Colonic mucosa (tissue), 4 donors: ENCODE measurements at regions not wholly inside any gene's neighbourhood (a gene's known extent, or its start where the extent isn't known, plus 50 kb on each side); places are given as distances from the start of the nearest gene placed in this dataset.

ENCODE experiments used
- DNase-seq: peaks from one replicate; pipeline ENCODE4 v3.0.0-alpha.2; 2020
- H3K27ac ChIP-seq: fragments of 200-600 bp; one replicate; pipeline ENCODE4 v1.8.0; 2021
- H3K27me3 ChIP-seq: fragments of 200-600 bp; one replicate; pipeline ENCODE4 v1.8.0; 2021
- H3K36me3 ChIP-seq: fragments of 200-600 bp; one replicate; pipeline ENCODE4 v1.8.0; 2021
- H3K4me1 ChIP-seq: fragments of 200-600 bp; one replicate; pipeline ENCODE4 v1.8.0; 2021; ENCODE audit warnings: mild to moderate bottlenecking
- H3K4me3 ChIP-seq: fragments of 200-600 bp; one replicate; pipeline ENCODE4 v1.8.0; 2021
- H3K9ac ChIP-seq, 2 donors: one replicate each; pipeline ENCODE4 v1.7.0; 2013; ENCODE audit warnings: control low read depth in 2 of 2, low read depth in 2 of 2, low read length in 2 of 2
- H3K9me3 ChIP-seq: fragments of 200-600 bp; one replicate; pipeline ENCODE4 v1.8.0; 2021
- CTCF ChIP-seq: fragments of 200-600 bp; IDR thresholded peaks from one replicate; pipeline ENCODE4 v1.8.0; 2022; ENCODE audit warnings: antibody characterized with exemption, mild to moderate bottlenecking
- intact Hi-C: fragments of 100-400 bp; cut with DNase I; formaldehyde crosslinking; loops from one replicate; pipeline ENCODE4 v1.14.1; 2022
- donor health status: healthy.
- donor health status: DM: no; HTN: no; CAD: no.
- donor health status: DM: no; HTN: no; CAD: no.

- H3K36me3 ChIP-seq = no peaks in the 10 kb centered on the region
- no peaks in the 10 kb centered on the region for H3K27me3 ChIP-seq
- no peak for DNase-seq
- H3K4me1 ChIP-seq = no peaks in the 10 kb centered on the region
- no peaks in the 10 kb centered on the region for H3K9me3 ChIP-seq
- no peak for TF ChIP-seq CTCF
- H3K27ac ChIP-seq = no peak overlapping the region
- intact Hi-C loops = no loop called here
- no peak overlapping the region for H3K9ac ChIP-seq
- H3K4me3 ChIP-seq = no peak overlapping the region
These were observed 1206.1 kb downstream of the EFNB2 start for GRCh38 chr13:105329359-105329758.

- H3K36me3 ChIP-seq = no peaks in the 10 kb centered on the region
- DNase-seq = no peak
- TF ChIP-seq CTCF = no peak
- H3K9me3 ChIP-seq = no peaks in the 10 kb centered on the region
- H3K27me3 ChIP-seq = no peaks in the 10 kb centered on the region
- no peak overlapping the region for H3K4me3 ChIP-seq
- no peak overlapping the region for H3K27ac ChIP-seq
- no peaks in the 10 kb centered on the region for H3K4me1 ChIP-seq
- intact Hi-C loops = no loop called here
- H3K9ac ChIP-seq = no peak overlapping the region
These were observed 1207.2 kb downstream of the EFNB2 start for GRCh38 chr13:105328212-105328611.

GRCh38 chr13:105327581-105328126 is 1207.8 kb downstream of the EFNB2 start:
- no peak for TF ChIP-seq CTCF
- H3K27ac ChIP-seq = no peak overlapping the region
- DNase-seq = no peak
- H3K9me3 ChIP-seq = no peaks in the 10 kb centered on the region
- H3K9ac ChIP-seq = no peak overlapping the region
- no peaks in the 10 kb centered on the region for H3K27me3 ChIP-seq
- intact Hi-C loops = no loop called here
- H3K4me3 ChIP-seq = no peak overlapping the region
- H3K4me1 ChIP-seq = no peaks in the 10 kb centered on the region
- H3K36me3 ChIP-seq = no peaks in the 10 kb centered on the region

- Histone ChIP-seq H3K9me3 (no peaks in the 10 kb centered on the region), H3K4me1 (no peaks in the 10 kb centered on the region), H3K9ac (no peak overlapping the region), H3K27ac (no peak overlapping the region), H3K27me3 (no peaks in the 10 kb centered on the region), H3K36me3 (no peaks in the 10 kb centered on the region), H3K4me3 (no peak overlapping the region)
- TF ChIP-seq CTCF = no peak
- DNase-seq = no peak
- intact Hi-C loops = no loop called here
These were observed 1215.6 kb downstream of the EFNB2 start for GRCh38 chr13:105319875-105320274.

- no peak for DNase-seq
- TF ChIP-seq CTCF = no peak
- Histone ChIP-seq H3K4me3 (no peak overlapping the region), H3K9ac (no peak overlapping the region), H3K4me1 (no peaks in the 10 kb centered on the region), H3K9me3 (no peaks in the 10 kb centered on the region), H3K27ac (no peak overlapping the region), H3K27me3 (no peaks in the 10 kb centered on the region), H3K36me3 (no peaks in the 10 kb centered on the region)
- intact Hi-C loops = no loop called here
These were observed 1218.7 kb downstream of the EFNB2 start for GRCh38 chr13:105316731-105317130.
